OCI-LY3 (cell line): ENCODE measurements at regions not wholly inside any gene's neighbourhood (a gene's known extent, or its start where the extent isn't known, plus 50 kb on each side); places are given as distances from the start of the nearest gene placed in this dataset.

Experiments
- EZH2phosphoT487 ChIP-seq: fragments of 200-600 bp; shearing (Covaris generic); IDR thresholded peaks from 2 replicates; pipeline ENCODE4 v1.6.1; 2018; ENCODE audit warnings: antibody characterized with exemption, mixed run types, low read depth
- TF ChIP-seq, protein P1 (sequence below): fragments of 200-600, 300-600 bp; sonication (generic); IDR thresholded peaks from 2 replicates; pipeline ENCODE4 v1.5.1; 2014; ENCODE audit warnings: antibody characterized with exemption, low read length, low read depth

DNA sequence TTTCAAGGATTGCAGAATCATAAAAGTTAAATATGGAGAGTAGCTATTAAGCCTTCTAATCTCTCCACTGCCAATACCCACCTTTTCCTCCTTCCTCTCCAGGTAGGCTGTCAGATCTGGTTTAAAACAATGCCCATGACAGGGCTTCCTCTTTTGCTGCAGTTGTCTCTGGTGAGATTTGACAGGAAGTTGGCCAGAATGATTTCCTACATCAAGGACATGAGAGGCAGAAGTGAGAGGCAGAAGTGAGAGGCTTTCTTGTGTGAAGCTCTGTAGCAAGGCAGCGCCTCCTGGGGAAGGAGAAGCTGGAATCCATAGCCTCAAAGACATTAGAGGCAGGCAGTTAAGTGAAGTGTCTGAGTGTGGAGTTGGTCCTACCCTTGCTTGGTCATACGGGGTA lies 385.7 kb downstream of the HRH4 start:
- TF ChIP-seq, protein P1, sequence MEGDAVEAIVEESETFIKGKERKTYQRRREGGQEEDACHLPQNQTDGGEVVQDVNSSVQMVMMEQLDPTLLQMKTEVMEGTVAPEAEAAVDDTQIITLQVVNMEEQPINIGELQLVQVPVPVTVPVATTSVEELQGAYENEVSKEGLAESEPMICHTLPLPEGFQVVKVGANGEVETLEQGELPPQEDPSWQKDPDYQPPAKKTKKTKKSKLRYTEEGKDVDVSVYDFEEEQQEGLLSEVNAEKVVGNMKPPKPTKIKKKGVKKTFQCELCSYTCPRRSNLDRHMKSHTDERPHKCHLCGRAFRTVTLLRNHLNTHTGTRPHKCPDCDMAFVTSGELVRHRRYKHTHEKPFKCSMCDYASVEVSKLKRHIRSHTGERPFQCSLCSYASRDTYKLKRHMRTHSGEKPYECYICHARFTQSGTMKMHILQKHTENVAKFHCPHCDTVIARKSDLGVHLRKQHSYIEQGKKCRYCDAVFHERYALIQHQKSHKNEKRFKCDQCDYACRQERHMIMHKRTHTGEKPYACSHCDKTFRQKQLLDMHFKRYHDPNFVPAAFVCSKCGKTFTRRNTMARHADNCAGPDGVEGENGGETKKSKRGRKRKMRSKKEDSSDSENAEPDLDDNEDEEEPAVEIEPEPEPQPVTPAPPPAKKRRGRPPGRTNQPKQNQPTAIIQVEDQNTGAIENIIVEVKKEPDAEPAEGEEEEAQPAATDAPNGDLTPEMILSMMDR, result no peak
- no peak for TF ChIP-seq EZH2phosphoT487
